ENCODE measurements at regions not wholly inside any gene's neighbourhood (a gene's known extent, or its start where the extent isn't known, plus 50 kb on each side); places are given as distances from the start of the nearest gene placed in this dataset.
"Not testable (repeated sequence)": the region's sequence is repeated elsewhere in the genome, so short reads cannot be mapped to it uniquely, and the experiment has no call there.

DNA sequence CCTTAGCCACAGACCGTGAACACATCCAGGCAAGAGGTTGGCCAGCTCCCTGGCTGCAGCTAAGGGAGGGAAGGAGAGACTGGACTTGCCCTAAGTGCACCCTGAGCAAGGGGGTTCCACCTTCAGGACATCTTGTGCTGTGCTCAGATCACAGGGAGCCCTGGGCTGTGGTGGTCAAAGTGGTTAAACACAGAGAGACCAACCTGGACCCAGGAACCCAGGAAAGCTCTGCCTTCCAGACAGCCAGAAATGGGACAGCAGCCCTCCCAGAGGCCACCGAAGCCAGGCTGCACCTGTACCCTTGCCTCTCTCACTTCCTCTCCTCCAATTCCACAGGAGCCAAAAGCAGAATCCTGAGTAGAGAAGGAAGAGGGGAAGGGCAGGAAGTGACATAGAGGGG lies 105.2 kb upstream of the TMEM45B start:
- intact Hi-C loops (cut with DNase I), result no loop called here
- H3K9me3 ChIP-seq, result no peaks in the 10 kb centered on the region
- no peak overlapping the region for H3K27ac ChIP-seq
- TF ChIP-seq, protein P1, sequence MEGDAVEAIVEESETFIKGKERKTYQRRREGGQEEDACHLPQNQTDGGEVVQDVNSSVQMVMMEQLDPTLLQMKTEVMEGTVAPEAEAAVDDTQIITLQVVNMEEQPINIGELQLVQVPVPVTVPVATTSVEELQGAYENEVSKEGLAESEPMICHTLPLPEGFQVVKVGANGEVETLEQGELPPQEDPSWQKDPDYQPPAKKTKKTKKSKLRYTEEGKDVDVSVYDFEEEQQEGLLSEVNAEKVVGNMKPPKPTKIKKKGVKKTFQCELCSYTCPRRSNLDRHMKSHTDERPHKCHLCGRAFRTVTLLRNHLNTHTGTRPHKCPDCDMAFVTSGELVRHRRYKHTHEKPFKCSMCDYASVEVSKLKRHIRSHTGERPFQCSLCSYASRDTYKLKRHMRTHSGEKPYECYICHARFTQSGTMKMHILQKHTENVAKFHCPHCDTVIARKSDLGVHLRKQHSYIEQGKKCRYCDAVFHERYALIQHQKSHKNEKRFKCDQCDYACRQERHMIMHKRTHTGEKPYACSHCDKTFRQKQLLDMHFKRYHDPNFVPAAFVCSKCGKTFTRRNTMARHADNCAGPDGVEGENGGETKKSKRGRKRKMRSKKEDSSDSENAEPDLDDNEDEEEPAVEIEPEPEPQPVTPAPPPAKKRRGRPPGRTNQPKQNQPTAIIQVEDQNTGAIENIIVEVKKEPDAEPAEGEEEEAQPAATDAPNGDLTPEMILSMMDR (IDR thresholded peaks at IDR 0.05), result no peak
- no peaks in the 10 kb centered on the region for H3K36me3 ChIP-seq
- H3K4me1 ChIP-seq, result no peaks in the 10 kb centered on the region
- H3K27me3 ChIP-seq, result no peaks in the 10 kb centered on the region
- DNase-seq, result no peak
- H3K4me3 ChIP-seq, result no peak overlapping the region
- H3K9ac ChIP-seq (ENCODE audit: low read depth in 2 of 2, low read length in 2 of 2), result no peak overlapping the region

DNA sequence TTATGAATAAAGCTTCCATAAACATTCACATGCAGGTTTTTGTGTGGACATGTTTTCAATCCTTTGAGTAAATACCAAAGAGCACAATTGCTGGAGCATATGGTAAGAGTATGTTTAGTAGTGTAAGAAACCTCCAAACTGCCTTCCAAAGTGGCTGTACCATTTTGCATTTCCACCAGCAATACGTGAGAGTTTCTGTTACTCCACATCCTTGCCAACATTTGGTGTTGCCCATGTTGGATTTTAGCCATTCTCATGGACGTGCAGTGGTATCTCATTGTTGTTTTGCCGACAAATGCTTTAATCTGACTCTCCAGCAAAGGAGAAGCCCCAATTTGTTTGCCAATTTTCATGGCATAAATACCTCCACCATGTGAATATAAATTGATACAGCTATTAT lies 103.9 kb upstream of the TMEM45B start:
- Histone ChIP-seq H3K9ac (ENCODE audit: low read depth in 2 of 2, low read length in 2 of 2) (no peak overlapping the region), H3K36me3 (no peaks in the 10 kb centered on the region)
- intact Hi-C loops (cut with DNase I), result no loop called here

GRCh38 chr11:129712486-129713240 lies 103.0 kb upstream of the TMEM45B start:
- H3K36me3 ChIP-seq; H3K9ac ChIP-seq (ENCODE audit: low read depth in 2 of 2, low read length in 2 of 2); H3K9me3 ChIP-seq; H3K27me3 ChIP-seq; DNase-seq; H3K4me1 ChIP-seq; intact Hi-C loops (cut with DNase I); H3K4me3 ChIP-seq; H3K27ac ChIP-seq: not testable (repeated sequence)

More for the DNA sequence above, 103.9 kb upstream of the TMEM45B start:
- no peaks in the 10 kb centered on the region for H3K9me3 ChIP-seq
- no peaks in the 10 kb centered on the region for H3K27me3 ChIP-seq
- H3K4me3 ChIP-seq, result no peak overlapping the region
- H3K4me1 ChIP-seq, result no peaks in the 10 kb centered on the region
- no peak overlapping the region for H3K27ac ChIP-seq
- TF ChIP-seq, protein P1 (IDR thresholded peaks at IDR 0.05), result no peak
- no peak for DNase-seq

DNA sequence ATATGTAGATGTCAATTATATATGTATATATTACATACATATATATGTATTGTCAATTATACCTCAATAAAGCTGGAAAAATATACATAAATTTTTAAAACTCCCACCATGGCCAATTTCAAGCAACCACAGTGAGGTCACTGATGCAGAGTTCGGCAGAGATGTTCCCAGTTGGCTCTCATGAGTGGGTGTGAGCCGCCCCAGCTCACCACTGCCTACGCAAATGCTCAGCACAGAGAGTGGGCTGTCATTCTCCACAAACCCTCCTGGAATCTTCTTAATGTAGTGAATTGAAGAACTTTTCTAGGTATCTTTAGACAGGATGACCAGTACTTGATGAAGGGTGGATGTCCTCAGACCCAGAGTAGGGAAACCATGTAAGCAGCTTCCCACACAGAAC lies 96.6 kb upstream of the TMEM45B start:
- Histone ChIP-seq H3K9me3 (no peaks in the 10 kb centered on the region), H3K27me3 (no peaks in the 10 kb centered on the region), H3K4me1 (no peaks in the 10 kb centered on the region), H3K9ac (ENCODE audit: low read depth in 2 of 2, low read length in 2 of 2) (no peak overlapping the region), H3K36me3 (no peaks in the 10 kb centered on the region), H3K4me3 (no peak overlapping the region), H3K27ac (no peak overlapping the region)
- TF ChIP-seq, protein P1 (IDR thresholded peaks at IDR 0.05), result no peak
- no peak for DNase-seq
- intact Hi-C loops (cut with DNase I), result no loop called here

GRCh38 chr11:129720156-129720555 lies 95.5 kb upstream of the TMEM45B start:
- Histone ChIP-seq H3K36me3 (no peaks in the 10 kb centered on the region), H3K4me3 (no peak overlapping the region), H3K9me3 (no peaks in the 10 kb centered on the region), H3K4me1 (no peaks in the 10 kb centered on the region), H3K27me3 (no peaks in the 10 kb centered on the region), H3K27ac (no peak overlapping the region), H3K9ac (ENCODE audit: low read depth in 2 of 2, low read length in 2 of 2) (no peak overlapping the region)
- DNase-seq, result no peak
- intact Hi-C loops (cut with DNase I), result no loop called here
- TF ChIP-seq, protein P1 (IDR thresholded peaks at IDR 0.05), result no peak

DNA sequence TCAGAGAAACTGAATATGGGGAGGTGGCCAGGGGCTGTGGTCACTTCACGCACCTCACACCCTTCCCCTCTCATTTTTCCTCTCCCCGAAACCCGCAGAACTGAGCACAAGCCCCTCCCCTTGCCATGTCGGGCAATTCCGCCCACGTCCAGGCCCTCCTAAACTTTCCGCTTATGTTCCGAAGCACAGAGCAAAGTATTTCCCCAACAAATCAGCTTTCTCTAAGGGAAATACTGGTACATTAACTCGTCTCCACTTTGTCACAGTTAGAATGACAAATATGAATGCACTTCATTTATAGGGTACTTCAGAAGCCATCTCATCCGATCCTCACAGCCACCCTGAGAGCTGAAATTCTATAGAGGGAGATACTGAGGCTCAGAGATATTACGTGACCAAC lies 94.7 kb upstream of the TMEM45B start:
- no peaks in the 10 kb centered on the region for H3K36me3 ChIP-seq
- H3K27ac ChIP-seq, result no peak overlapping the region
- intact Hi-C loops (cut with DNase I), result no loop called here
- no peaks in the 10 kb centered on the region for H3K27me3 ChIP-seq
- no peak overlapping the region for H3K9ac ChIP-seq (ENCODE audit: low read depth in 2 of 2, low read length in 2 of 2)
- H3K4me3 ChIP-seq, result no peak overlapping the region
- no peaks in the 10 kb centered on the region for H3K4me1 ChIP-seq
- TF ChIP-seq, protein P1 (IDR thresholded peaks at IDR 0.05), result no peak
- no peak for DNase-seq
- H3K9me3 ChIP-seq, result no peaks in the 10 kb centered on the region

Data from colonic mucosa (tissue), 4 donors.